GM19372 (cell line): ENCODE measurements at regions not wholly inside any gene's neighbourhood (a gene's known extent, or its start where the extent isn't known, plus 50 kb on each side); places are given as distances from the start of the nearest gene placed in this dataset.

Source experiments
- ATAC-seq: cut with Tn5 transposase; IDR thresholded peaks from one replicate; pipeline ENCODE4 v1.9.1; 2021; ENCODE audit warnings: mild to moderate bottlenecking, low read depth, moderate library complexity; ENCODE audit not compliant: unreplicated experiment

GRCh38 chr9:27743490-27743889 lies 170.2 kb upstream of the C9orf72 start:
- ATAC-seq = no peak

GRCh38 chr9:27747450-27747849 lies 174.2 kb upstream of the C9orf72 start:
- no peak for ATAC-seq

GRCh38 chr9:27749838-27750237 lies 176.6 kb upstream of the C9orf72 start:
- ATAC-seq = no peak

GRCh38 chr9:27750566-27750965 lies 177.3 kb upstream of the C9orf72 start:
- ATAC-seq = no peak

- no peak for ATAC-seq
Measured at GRCh38 chr9:27752069-27752468, 178.8 kb upstream of the C9orf72 start.

GRCh38 chr9:27755846-27756245 lies 182.6 kb upstream of the C9orf72 start:
- no peak for ATAC-seq

GRCh38 chr9:27756418-27756817 lies 183.1 kb upstream of the C9orf72 start:
- no peak for ATAC-seq

GRCh38 chr9:27763831-27764230 lies 190.6 kb upstream of the C9orf72 start:
- no peak for ATAC-seq

GRCh38 chr9:27765266-27766072 lies 192.2 kb upstream of the C9orf72 start:
- ATAC-seq = no peak

GRCh38 chr9:27766073-27766835 lies 193.0 kb upstream of the C9orf72 start:
- ATAC-seq = no peak

GRCh38 chr9:27768781-27769180 lies 195.5 kb upstream of the C9orf72 start:
- ATAC-seq = no peak

- ATAC-seq = no peak
Measured at GRCh38 chr9:27770541-27770940, 197.3 kb upstream of the C9orf72 start.

GRCh38 chr9:27771803-27772545 lies 198.7 kb upstream of the C9orf72 start:
- no peak for ATAC-seq

- peak; percentile 64 for ATAC-seq
Measured at GRCh38 chr9:27784847-27785713, 211.8 kb upstream of the C9orf72 start.

GRCh38 chr9:27785714-27786100 lies 212.4 kb upstream of the C9orf72 start:
- ATAC-seq = peak; percentile 63

GRCh38 chr9:27787891-27788290 lies 214.6 kb upstream of the C9orf72 start:
- no peak for ATAC-seq

GRCh38 chr9:27791311-27791710 lies 218.0 kb upstream of the C9orf72 start:
- no peak for ATAC-seq

GRCh38 chr9:27792971-27793689 lies 219.8 kb upstream of the C9orf72 start:
- no peak for ATAC-seq

- no peak for ATAC-seq
Measured at GRCh38 chr9:27799326-27799725, 226.0 kb upstream of the C9orf72 start.

- ATAC-seq = no peak
Measured at GRCh38 chr9:27800159-27800558, 226.9 kb upstream of the C9orf72 start.
